K562 (cell line): ENCODE measurements at regions not wholly inside any gene's neighbourhood (a gene's known extent, or its start where the extent isn't known, plus 50 kb on each side); places are given as distances from the start of the nearest gene placed in this dataset.

Experiments used
- ATAC-seq: fragments of 200-7000 bp; cut with Tn5 transposase; 3 replicates; pipeline ENCODE4 v1.9.1; 2020; ENCODE audit warnings: moderate library complexity
- BruUV-seq: library from RNA; stranded (reverse); fragments of 400-500 nt; replicated peaks from 2 replicates; lab custom pipeline; 2021; lab: Mats Ljungman, UMichigan
- CTCF ChIA-PET: fragments of 300-600 bp; formaldehyde crosslinking; extraction: SDS; loops from one replicate; lab custom pipeline; 2021; ENCODE audit warnings: low intra/inter-chr PET ratio; lab: Yijun Ruan, JAX
- POLR2A ChIA-PET: fragments of 300-600, 350-650 bp; sonication (Branson Sonifier 250); formaldehyde crosslinking; extraction: SDS; loops from one replicate; lab custom pipeline; 2021; ENCODE audit warnings: antibody characterized with exemption, inconsistent platforms; lab: Yijun Ruan, JAX
- DNase-seq, 4 experiments: peaks; one replicate each; pipeline versions ENCODE4 v3.0.0 to v3.0.0-alpha.2; 2011 to 2018; ENCODE audit warnings: low spot score in 3 of 4, mixed read lengths in 3 of 4; ENCODE audit errors: extremely low read depth in 1 of 4
- FAIRE-seq: peaks from 2 replicates; lab custom pipeline; 2011; peaks lifted over from hg19 to GRCh38; lab: Jason Lieb, UNC
- H2AFZ ChIP-seq: 2 replicates; pipeline ENCODE4 v1.6.0; 2011; ENCODE audit warnings: low read depth, low read length, control low read depth, inconsistent platforms
- H3K27ac ChIP-seq: fragments of 200-600 bp; 3 replicates; pipeline ENCODE4 v1.8.0; 2011; ENCODE audit warnings: low read depth, mild to moderate bottlenecking, control low read depth, inconsistent platforms, low read length, moderate library complexity, mixed read lengths; ENCODE audit errors: extremely low read depth
- H3K27me3 ChIP-seq, 2 experiments: fragments of 300-600 bp in 1 of 2; 2 replicates in 1 of 2; 3 replicates in 1 of 2; pipeline versions ENCODE4 v1.6.0 to v1.8.0; 2011; ENCODE audit warnings: inconsistent platforms in 2 of 2, low read length in 2 of 2, mild to moderate bottlenecking in 1 of 2, mixed read lengths in 1 of 2, moderate library complexity in 1 of 2; ENCODE audit not compliant: control insufficient read depth in 2 of 2, insufficient read depth in 2 of 2
- H3K36me3 ChIP-seq: fragments of 300-600 bp; 3 replicates; pipeline ENCODE4 v1.8.0; 2011; ENCODE audit warnings: mild to moderate bottlenecking, low read length, inconsistent platforms; ENCODE audit not compliant: control insufficient read depth, insufficient read depth
- H3K4me1 ChIP-seq, 2 experiments: fragments of 200-600 bp in 1 of 2; replicated peaks in 1 of 2; 2 replicates in 1 of 2; 3 replicates in 1 of 2; pipeline versions ENCODE4 v1.5.1 to v1.8.0; 2011; ENCODE audit warnings: inconsistent platforms in 2 of 2, low read length in 2 of 2, mild to moderate bottlenecking in 1 of 2, mixed read lengths in 1 of 2, moderate library complexity in 1 of 2; ENCODE audit not compliant: control insufficient read depth in 2 of 2, insufficient read depth in 2 of 2
- H3K4me2 ChIP-seq: 2 replicates; pipeline ENCODE4 v1.6.1; 2011; ENCODE audit warnings: low read length, control low read depth, inconsistent platforms, mixed read lengths; ENCODE audit not compliant: insufficient read depth
- H3K4me3 ChIP-seq: fragments of 200-600 bp; sonication (generic), shearing (Covaris generic); 2 replicates; pipeline ENCODE4 v1.5.1; 2016; ENCODE audit warnings: control low read depth, inconsistent platforms
- H3K79me2 ChIP-seq: fragments of 200-600 bp; 3 replicates; pipeline ENCODE4 v1.8.0; 2011; ENCODE audit warnings: low read length, inconsistent platforms; ENCODE audit not compliant: control insufficient read depth, insufficient read depth
- H3K9ac ChIP-seq, 2 experiments: 2 replicates each; pipeline versions ENCODE4 v1.6.0 to v1.6.1; 2011; ENCODE audit warnings: low read depth in 2 of 2, low read length in 2 of 2, control low read depth in 1 of 2, inconsistent platforms in 1 of 2, mild to moderate bottlenecking in 1 of 2, mixed read lengths in 1 of 2; ENCODE audit not compliant: insufficient read depth in 1 of 2
- H3K9me1 ChIP-seq: one replicate; pipeline ENCODE4 v1.6.0; 2011; ENCODE audit warnings: inconsistent platforms, mild to moderate bottlenecking, low read length, moderate library complexity; ENCODE audit not compliant: control insufficient read depth, insufficient read depth
- H3K9me3 ChIP-seq: replicated peaks from 2 replicates; pipeline ENCODE4 v1.5.1; 2011; ENCODE audit warnings: low read depth, low read length, inconsistent platforms; ENCODE audit not compliant: control insufficient read depth, insufficient read depth
- H4K20me1 ChIP-seq: replicated peaks from 2 replicates; pipeline ENCODE4 v1.6.1; 2011; ENCODE audit warnings: low read length, inconsistent platforms, mixed read lengths; ENCODE audit not compliant: control insufficient read depth, insufficient read depth
- BCOR ChIP-seq: fragments of 450-650 bp; IDR thresholded peaks from 2 replicates; pipeline ENCODE4 v1.6.1; 2016
- CBFB ChIP-seq: sonication (generic); formaldehyde crosslinking; IDR thresholded peaks from 2 replicates; pipeline ENCODE4 v1.4.0; 2020; ENCODE audit warnings: mild to moderate bottlenecking, missing genetic modification reagents
- DLX4 ChIP-seq: fragments of 250-450 bp; sonication (Bioruptor Pico); IDR thresholded peaks from 2 replicates; pipeline ENCODE4 v1.6.1; 2021; ENCODE audit warnings: mild to moderate bottlenecking
- EZH2 ChIP-seq: IDR thresholded peaks from 2 replicates; pipeline ENCODE4 v1.6.1; 2012; ENCODE audit warnings: low read depth, mild to moderate bottlenecking, inconsistent platforms, low read length, borderline replicate concordance
- GATAD2B ChIP-seq: fragments of 450-650 bp; IDR thresholded peaks from 2 replicates; pipeline ENCODE4 v1.6.1; 2017; ENCODE audit warnings: mild to moderate bottlenecking, borderline replicate concordance
- KDM4B ChIP-seq, 2 experiments: fragments of 450-650 bp in 1 of 2; sonication (generic) in 1 of 2; IDR thresholded peaks; 2 replicates each; pipeline ENCODE4 v1.6.1; 2016 to 2017; ENCODE audit warnings: borderline replicate concordance in 2 of 2, antibody characterized with exemption in 1 of 2, low read depth in 1 of 2, mild to moderate bottlenecking in 1 of 2
- MCM7 ChIP-seq, 2 experiments: fragments of 450-650 bp; IDR thresholded peaks; 2 replicates each; pipeline ENCODE4 v1.6.1; 2016 to 2018
- PBX2 ChIP-seq, 2 experiments: IDR thresholded peaks in 1 of 2; conservative IDR thresholded peaks in 1 of 2; 2 replicates each; pipeline ENCODE4 v1.6.1; 2016; ENCODE audit warnings: low read depth in 2 of 2, mild to moderate bottlenecking in 1 of 2, missing compliant biosample characterization in 1 of 2, missing genetic modification characterization in 1 of 2, moderate library complexity in 1 of 2
- PPARD ChIP-seq: fragments of 250-450 bp; sonication (Bioruptor Pico); IDR thresholded peaks from 2 replicates; pipeline ENCODE4 v1.8.0; 2022; ENCODE audit warnings: inconsistent platforms, mild to moderate bottlenecking, moderate library complexity
- SRF ChIP-seq, 2 experiments: fragments of 250-450, 450-650 bp in 1 of 2; sonication (Bioruptor Pico) in 1 of 2; sonication (generic) in 1 of 2; formaldehyde crosslinking; IDR thresholded peaks; 2 replicates each; pipeline versions ENCODE4 v1.5.0 to v1.5.1; 2020 to 2022; ENCODE audit warnings: mild to moderate bottlenecking in 1 of 2, missing genetic modification reagents in 1 of 2
- TEAD4 ChIP-seq, 2 experiments: sonication (generic) in 1 of 2; formaldehyde crosslinking in 1 of 2; IDR thresholded peaks; 2 replicates each; pipeline versions ENCODE4 v1.6.1 to v1.8.0; 2012 to 2022; ENCODE audit warnings: borderline replicate concordance in 1 of 2, inconsistent platforms in 1 of 2, low read length in 1 of 2, mild to moderate bottlenecking in 1 of 2, missing genetic modification reagents in 1 of 2
- ZNF197 ChIP-seq: fragments of 200-800 bp; sonication (Bioruptor generic); IDR thresholded peaks from 2 replicates; pipeline ENCODE4 v1.6.1; 2016; ENCODE audit warnings: low read depth, missing genetic modification characterization, missing compliant biosample characterization
- ZNF239 ChIP-seq: fragments of 250-450 bp; sonication (Bioruptor Pico); IDR thresholded peaks from 2 replicates; pipeline ENCODE4 v1.4.0; 2020; ENCODE audit warnings: mild to moderate bottlenecking
- ZNF253 ChIP-seq: fragments of 250-450 bp; sonication (Bioruptor Pico); conservative IDR thresholded peaks from 2 replicates; pipeline ENCODE4 v1.6.1; 2021; ENCODE audit warnings: mild to moderate bottlenecking
- ZNF274 ChIP-seq: IDR thresholded peaks from 2 replicates; pipeline ENCODE4 v1.6.1; 2011; ENCODE audit warnings: low read depth, mild to moderate bottlenecking, low read length, moderate library complexity, borderline replicate concordance
- WGBS: fragments of 100-300 bp; shearing (Covaris generic); methylation state at CpG from one replicate; pipeline ENCODE4 v1.1.6; 2016; ENCODE audit warnings: low coverage, mixed read lengths; ENCODE audit not compliant: insufficient coverage; ENCODE audit errors: missing lambda C conversion rate; 5-methylcytosine and 5-hydroxymethylcytosine counted together
- in situ Hi-C: fragments of 300-500 bp; cut with MboI; formaldehyde crosslinking; loops from 4 replicates; pipeline ENCODE4 v1.15.0; 2018; ENCODE audit warnings: inconsistent platforms, mixed read lengths
- intact Hi-C: fragments of 100-400 bp; cut with micrococcal nuclease; formaldehyde crosslinking; loops from 2 replicates; pipeline ENCODE4 v1.14.2; 2022
- TF ChIP-seq, protein P1 (sequence below): fragments of 450-650 bp; formaldehyde crosslinking; IDR thresholded peaks from 2 replicates; pipeline ENCODE4 v1.4.0; 2020; ENCODE audit warnings: mild to moderate bottlenecking, mixed read lengths

DNA sequence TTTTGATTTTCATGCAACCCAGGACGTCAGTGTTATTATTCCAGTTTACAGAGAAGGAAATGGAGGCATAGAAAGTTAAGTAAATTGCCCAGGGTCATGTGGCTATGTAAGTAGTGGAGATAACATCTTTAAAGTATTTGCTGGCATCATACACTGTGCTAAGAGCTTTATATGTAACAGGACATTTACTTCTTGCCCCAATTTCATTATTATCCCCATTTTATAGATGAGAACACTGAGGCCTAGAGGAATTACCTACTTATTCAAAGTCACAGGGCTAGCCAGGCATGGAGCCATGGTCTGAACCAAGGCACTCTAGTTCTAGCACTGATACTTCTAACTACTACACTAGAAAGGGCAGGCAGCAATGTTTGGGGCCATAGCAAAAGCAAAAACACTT is 107.3 kb upstream of the ANKRD28 start:
- Histone ChIP-seq H3K36me3 (no peaks in the 10 kb centered on the region), H2AFZ (no peak overlapping the region), H3K27me3 (no peaks in the 10 kb centered on the region), H3K79me2 (no peaks in the 10 kb centered on the region), H4K20me1 (no peaks in the 10 kb centered on the region), H3K9ac (no peak overlapping the region), H3K4me1 (no peaks in the 10 kb centered on the region), H3K4me2 (no peak overlapping the region), H3K27ac (no peak overlapping the region), H3K4me3 (no peak overlapping the region), H3K9me1 (no peaks in the 10 kb centered on the region), H3K9me3 (no peaks in the 10 kb centered on the region)
- in situ Hi-C loops: no loop called here
- FAIRE-seq: no peak
- DNase-seq: no peak
- no TSS peak for BruUV-seq
- CTCF ChIA-PET: no interaction called here
- intact Hi-C loops: no loop called here
- no peak for ATAC-seq
- 12% methylated on average over 1 of the region's 1 CpG for WGBS
- POLR2A ChIA-PET: no interaction called here
- TF ChIP-seq ZNF274: no peak
- TF ChIP-seq ZNF197 (CRISPR knock-in tag): no peak
- TF ChIP-seq ZNF253 (CRISPR knock-in tag): no peak
- no peak for TF ChIP-seq KDM4B (IDR thresholded peaks at IDR 0.05; ENCODE audit: borderline replicate concordance in 2 of 2, low read depth in 1 of 2)
- no peak for TF ChIP-seq CBFB (CRISPR knock-in tag)
- TF ChIP-seq, protein P1, sequence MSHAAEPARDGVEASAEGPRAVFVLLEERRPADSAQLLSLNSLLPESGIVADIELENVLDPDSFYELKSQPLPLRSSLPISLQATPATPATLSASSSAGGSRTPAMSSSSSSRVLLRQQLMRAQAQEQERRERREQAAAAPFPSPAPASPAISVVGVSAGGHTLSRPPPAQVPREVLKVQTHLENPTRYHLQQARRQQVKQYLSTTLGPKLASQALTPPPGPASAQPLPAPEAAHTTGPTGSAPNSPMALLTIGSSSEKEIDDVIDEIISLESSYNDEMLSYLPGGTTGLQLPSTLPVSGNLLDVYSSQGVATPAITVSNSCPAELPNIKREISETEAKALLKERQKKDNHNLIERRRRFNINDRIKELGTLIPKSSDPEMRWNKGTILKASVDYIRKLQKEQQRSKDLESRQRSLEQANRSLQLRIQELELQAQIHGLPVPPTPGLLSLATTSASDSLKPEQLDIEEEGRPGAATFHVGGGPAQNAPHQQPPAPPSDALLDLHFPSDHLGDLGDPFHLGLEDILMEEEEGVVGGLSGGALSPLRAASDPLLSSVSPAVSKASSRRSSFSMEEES: no peak
- TF ChIP-seq BCOR: peak; percentile 67; the same call in 1 of the 2 replicates
- TF ChIP-seq GATAD2B: no peak
- TF ChIP-seq TEAD4 (IDR thresholded peaks at IDR 0.05; ENCODE audit: low read length): no peak
- no peak for TF ChIP-seq TEAD4 (CRISPR knock-in tag; IDR thresholded peaks at IDR 0.05; ENCODE audit: borderline replicate concordance)
- no peak for TF ChIP-seq SRF (CRISPR knock-in tag; IDR thresholded peaks at IDR 0.05)
- no peak for TF ChIP-seq PBX2 (CRISPR knock-in tag; IDR thresholded peaks at IDR 0.05; ENCODE audit: low read depth)
- TF ChIP-seq PBX2 (tag; conservative IDR thresholded peaks at IDR 0.05; ENCODE audit: low read depth): no peak
- no peak for TF ChIP-seq DLX4 (CRISPR knock-in tag)
- no peak for TF ChIP-seq MCM7 (IDR thresholded peaks at IDR 0.05)
- TF ChIP-seq ZNF239 (CRISPR knock-in tag): no peak
- no peak for TF ChIP-seq PPARD (CRISPR knock-in tag)
- TF ChIP-seq EZH2: no peak
